Stimulated activated CD4-positive, alpha-beta T cell treated with anti-CD3 and anti-CD28 coated beads, Interleukin-15, amount 100 ng/mL, for 1 hour (primary cell): ENCODE measurements at regions not wholly inside any gene's neighbourhood (a gene's known extent, or its start where the extent isn't known, plus 50 kb on each side); places are given as distances from the start of the nearest gene placed in this dataset.

ENCODE experiments used
- DNase-seq, 2 donors: peaks; one replicate each; pipeline ENCODE4 v3.0.0-alpha.2; 2020; ENCODE audit warnings: low read depth in 1 of 2, low spot score in 1 of 2

DNA sequence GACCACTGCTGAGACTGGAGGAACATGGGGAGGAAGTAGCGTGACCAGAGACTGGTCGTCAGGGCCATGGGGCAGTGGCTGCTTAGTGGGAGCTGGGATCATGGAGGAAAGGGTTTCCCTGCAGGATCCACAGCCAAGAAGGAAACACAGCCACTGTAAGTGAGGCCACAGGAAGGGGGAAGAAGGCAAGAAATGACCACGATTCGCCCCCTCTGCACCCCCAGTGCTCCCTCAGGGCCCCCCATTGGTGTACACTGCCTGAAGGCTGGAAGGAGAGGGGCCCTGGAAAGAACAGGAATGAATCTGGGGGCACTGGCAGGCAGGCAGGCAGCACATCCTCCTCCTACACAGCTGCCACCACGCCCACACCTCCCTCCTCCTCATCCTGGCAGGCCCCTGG lies 62.5 kb upstream of the RMDN2 start:
- DNase-seq = no peak

DNA sequence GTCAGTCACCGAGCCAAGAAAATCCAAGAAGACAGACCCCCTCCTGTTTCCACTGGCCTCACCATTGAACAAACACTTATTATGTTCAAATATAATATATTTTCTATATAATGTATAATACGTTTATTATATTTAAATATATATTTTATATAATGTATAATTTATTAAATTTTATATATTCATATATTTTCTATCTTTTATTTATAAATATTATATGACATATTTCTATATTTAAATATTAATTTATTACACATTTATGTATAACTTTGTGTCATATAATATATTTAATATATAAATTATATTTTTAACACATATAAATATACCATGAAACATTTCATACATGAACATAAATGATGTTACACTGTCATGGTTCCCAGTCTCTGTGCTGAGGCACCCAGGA lies 60.9 kb upstream of the RMDN2 start:
- no peak for DNase-seq

DNA sequence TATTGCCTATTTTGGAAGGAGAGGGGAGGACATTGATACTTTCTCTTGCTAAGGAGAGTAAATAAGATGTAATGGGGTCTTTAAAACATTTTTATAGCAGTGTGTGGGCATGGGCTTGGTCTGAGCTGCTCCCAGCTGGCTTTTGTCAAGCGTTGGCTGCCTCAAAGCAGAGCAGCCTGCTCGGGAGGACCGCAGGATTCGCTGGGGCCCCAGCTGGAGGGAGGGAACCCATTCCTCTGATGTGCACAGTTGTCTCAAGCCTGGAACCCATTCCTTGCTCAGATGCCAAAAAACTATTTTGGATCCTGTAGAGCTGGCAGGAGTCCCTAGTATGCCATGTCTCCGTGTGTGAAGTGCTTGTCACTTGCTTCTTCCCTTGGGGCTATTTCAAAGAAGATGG lies 59.4 kb upstream of the RMDN2 start:
- DNase-seq = no peak

DNA sequence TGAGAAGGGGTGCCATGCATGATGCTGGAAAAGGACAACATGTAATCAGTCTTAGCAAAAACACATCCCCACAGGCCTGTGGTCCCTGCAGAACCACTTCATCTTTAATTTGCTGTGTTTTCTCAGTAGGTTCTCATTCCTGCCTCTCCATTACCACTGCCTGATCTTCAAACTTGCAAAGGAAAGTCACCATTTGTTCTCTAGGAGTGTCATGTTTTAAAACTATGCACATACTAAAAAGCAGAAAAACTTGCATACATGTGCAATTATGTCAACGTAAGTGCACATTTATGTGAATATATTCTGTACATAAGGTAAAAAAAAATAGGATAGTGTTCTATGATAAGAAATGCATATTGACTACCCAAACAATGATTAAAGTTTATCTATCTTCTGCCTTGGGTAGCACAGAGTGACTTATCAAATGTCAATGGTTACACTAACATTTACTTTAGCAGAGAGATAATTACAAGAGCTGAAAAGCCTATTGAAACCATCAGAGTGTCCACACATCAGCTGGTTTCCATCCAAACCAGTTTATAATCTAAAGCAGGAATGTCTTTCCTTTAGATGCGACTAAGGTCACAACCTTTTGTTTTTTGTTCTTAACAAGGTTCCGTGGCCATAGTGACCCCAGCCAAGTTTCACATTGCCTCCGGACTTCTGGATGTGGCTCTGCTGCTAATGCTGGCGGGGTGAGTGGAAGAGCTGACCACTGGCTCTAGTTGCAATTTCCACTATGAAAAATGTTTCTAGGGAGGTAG lies 58.7 kb upstream of the RMDN2 start:
- DNase-seq = no peak

DNA sequence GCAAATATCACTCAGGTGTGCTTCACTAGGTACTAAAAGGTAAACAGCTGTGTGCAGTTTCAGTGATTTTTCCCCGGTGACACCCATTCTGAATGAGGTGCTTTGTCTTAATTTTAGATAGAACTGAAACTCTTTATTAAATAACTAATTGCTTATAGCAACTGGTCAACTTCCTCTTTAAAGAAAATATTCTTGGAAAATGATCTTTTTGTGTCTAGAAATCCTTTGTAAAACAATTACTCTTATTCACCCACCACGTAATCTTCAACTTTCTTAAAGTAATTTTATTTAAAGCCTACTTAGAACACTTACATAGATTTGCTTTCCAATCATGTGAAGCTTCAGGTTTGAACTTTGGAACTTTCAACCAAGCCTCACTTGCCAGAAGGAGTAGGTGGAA lies 57.9 kb upstream of the RMDN2 start:
- DNase-seq = no peak

DNA sequence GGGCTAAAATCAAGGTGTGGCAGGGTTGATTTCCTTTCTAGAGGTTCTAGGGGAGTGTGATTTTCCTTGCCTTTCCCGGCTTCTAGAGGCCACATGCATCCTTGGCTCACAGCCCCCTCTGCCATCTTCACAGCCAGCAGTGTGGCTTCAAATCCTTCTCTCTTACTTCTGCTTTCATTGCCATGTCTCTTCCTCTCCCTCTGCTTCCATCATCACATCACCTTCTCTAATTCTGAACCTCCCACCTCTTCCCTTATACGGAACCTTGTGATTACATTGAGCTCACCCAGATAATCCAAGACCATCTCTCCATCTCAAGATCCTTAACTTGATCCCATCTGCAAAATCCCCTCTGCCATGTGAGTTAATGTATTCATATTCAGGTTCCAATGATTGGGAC lies 56.2 kb upstream of the RMDN2 start:
- no peak for DNase-seq

DNA sequence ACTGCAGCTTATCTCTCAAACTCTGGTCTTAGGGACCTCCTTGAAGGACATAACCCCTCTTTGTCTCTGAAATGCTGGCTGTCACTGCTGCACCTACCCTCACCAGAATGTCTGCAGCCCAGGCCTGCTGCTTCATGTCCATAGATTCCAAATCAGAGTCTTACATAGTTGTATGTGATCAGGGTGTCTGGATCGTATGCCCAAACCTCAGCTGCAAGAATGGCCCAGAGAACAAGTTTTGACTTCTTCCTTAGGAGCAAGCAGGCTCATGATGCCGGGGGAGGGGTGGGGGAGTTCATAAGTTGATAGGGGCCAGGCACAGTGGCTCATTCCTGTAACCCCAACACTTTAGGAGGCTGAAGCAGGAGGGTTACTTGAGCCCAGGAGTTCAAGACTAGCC lies 55.8 kb upstream of the RMDN2 start:
- DNase-seq = no peak

DNA sequence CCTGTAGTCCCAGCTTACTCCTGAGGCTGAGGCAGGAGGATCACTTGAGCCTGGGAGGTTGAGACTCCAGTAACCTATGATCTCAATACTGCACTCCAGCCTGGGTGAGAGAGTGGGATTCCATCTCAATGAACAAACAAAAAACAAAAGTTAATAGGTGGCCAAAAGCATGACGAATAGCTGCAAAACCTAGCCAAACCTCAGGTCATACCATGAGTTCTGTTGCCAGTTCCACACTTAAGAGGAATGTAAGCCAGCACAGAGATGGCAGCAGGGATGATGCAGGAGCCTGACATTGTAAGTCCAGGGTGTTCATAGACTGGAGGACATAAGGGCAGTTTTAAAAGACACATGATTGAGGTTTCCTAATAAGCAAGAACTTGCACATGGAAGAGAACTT lies 55.3 kb upstream of the RMDN2 start:
- no peak for DNase-seq

DNA sequence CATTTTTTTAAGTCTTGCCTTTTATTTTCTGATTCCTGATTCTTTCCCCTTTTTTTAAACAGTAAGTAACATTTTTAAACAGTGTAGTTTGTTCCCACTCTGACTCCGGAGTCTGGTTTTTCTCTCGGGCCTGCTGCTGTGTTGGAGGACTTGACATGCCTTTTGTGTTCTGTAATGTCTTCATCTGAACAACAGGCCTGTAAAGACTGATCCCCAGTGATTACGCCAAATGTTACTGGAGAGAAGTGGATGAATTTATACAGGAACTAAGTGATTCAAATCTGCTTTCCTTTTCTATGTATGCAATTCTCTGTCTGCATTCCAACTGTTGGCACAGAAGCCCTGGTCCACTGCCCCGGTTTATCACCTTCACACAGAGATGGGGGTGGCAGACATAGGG lies 54.3 kb upstream of the RMDN2 start:
- no peak for DNase-seq

DNA sequence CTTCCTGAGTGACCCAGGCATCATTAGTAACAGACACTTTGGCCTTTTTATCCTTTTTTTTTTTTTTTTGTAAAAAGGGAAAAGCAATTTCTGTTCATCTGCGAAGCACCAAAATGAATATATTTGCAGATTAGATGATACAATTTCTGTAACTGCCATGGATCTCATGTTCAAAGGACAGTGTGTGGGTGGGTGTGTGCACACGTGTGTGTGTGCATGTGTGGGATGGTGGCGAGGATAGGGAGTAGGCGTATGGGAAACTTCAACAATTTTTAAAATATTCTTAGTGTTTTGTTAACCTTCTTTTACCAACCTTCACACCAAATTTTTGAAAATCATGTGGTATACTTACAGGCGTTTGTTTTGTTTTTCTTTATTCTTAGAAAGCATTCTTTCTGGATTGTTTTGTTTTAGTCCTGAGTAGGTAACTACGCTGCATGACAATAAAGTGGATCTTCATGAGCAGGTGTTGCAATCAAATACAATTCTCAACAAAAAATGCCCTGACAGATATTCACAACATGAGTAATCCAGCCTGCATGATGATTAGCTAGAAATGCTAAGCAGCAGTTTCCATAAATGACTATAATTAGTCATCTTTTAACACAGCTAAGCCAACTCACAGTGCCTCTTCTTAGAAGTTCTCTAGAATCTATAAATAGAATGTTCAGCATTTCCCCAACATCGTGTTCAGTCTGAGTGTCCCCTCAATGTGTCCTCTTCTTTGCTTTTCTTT lies 53.5 kb upstream of the RMDN2 start:
- DNase-seq = no peak

DNA sequence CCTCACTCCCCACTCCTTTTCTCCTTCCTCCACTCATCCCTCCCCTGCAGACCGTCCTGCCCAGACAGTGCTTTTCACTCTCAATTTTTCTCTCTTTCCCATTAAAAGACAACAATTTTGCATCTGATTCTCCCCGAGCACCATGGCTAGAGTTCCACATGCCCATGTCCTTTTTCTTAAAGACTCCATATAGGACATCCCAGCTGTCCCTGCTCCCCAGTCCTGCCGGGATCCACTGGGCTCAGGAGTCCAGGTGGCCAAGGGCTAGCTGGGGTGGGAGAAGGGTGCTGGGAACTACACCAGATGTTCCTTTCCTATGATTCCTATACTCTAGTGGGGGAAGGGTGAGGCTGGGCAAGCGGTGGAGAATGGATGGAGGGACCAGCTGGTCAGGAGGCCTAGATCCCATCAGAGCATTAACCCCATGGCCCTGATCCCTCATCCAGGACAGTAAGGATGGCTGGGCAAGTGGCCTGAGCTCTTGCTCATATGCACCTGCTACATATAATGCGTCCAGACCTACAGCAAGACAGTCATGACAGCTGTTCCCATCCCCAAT lies 52.8 kb upstream of the RMDN2 start:
- no peak for DNase-seq

DNA sequence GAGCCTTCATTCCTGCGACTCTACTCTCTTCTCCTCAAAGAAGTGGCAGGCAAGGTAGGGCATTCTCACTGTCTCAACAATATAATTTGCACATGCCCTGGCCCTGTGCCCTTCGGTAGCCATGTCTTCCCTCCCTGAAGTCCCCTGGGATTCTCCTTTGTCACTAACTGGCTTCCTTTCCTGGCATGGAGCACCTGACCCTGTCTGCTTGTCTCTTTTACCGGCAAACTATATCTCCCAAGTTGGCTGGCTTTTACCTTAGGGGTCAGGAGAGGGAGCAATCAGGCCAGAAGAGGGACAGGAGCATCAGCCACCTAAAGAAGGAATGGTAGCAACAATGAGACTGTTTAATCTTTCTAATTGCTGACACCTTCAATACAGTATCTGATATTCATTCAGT lies 51.9 kb upstream of the RMDN2 start:
- no peak for DNase-seq

DNA sequence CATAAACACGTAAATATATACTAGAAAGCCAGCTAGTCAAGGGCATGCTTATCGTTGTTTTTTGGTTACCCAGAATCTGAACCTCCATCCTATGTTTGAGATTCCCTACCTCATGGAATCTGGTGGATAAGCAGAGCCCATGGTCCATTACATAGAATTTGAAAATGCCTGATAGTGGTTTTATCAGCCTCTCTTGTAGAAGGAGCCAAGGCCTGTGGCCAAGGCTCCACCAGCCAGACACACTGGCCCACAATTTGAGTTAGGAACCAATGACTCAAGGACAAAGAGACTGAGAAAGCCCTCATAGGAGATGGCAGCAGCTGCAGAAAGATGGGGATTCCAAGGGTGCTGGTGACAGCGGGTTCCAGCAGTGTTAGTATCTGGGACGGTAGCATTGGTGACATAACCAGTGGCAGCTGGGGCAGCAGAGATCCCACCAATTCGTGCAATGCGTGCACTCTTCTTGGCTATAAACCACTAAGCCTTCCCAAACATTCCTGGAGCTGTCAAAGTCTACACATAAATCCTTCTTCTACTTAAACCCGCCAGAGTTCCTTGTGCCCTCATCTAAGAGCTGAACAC lies 51.2 kb upstream of the RMDN2 start:
- DNase-seq = no peak

DNA sequence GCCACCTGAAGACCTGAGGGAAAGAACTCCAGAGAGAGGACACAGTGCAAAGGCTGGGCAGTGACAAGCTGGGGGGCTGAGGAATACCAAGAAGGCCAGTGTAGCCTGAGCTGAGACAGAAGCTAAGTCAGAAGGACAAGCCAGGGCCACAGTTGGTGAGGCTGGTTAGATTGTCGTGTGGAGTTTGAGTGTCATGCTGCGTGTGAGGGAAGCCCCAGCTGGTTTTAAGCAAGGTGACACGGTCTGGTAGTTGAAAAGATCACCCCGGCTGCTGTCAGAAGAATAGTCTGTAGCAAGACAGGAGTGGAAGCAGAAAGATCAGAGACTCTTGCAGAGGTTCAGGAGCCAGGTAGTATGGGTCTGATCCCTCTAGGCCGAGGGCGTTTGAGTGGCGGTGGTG lies 50.6 kb upstream of the RMDN2 start:
- no peak for DNase-seq
